Anterior cingulate cortex (tissue), 58 donors: ENCODE measurements at regions not wholly inside any gene's neighbourhood (a gene's known extent, or its start where the extent isn't known, plus 50 kb on each side); places are given as distances from the start of the nearest gene placed in this dataset.
"Not testable (repeated sequence)": the region's sequence is repeated elsewhere in the genome, so short reads cannot be mapped to it uniquely, and the experiment has no call there.

Experiments
- DNase-seq, 58 donors: peaks; one replicate each; lab custom pipeline; 2025; lab: John Stamatoyannopoulos, UW

DNA sequence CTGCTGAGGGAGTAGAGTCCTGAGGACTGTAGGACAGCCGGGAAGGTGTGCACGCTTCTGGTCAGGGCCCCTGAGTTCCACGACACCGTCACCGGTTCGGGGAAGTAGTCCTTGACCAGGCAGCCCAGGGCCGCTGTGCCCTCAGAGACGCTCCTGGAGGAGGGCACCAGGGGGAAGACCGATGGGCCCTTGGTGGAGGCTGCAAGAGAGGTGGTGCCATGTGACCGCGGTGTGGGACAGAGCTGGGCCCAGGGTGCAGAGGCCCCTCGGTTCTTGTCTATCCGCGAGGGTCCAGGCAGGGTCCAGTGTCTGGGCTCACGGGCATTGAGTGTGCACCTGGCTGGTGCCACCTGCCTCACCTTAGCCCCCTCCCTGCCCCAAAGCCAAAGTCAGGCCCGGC, 143.3 kb downstream of the TMEM121 start:
- DNase-seq, result not testable (repeated sequence)

GRCh38 chr14:105672450-105673200, 146.2 kb downstream of the TMEM121 start:
- not testable (repeated sequence) for DNase-seq

GRCh38 chr14:105675433-105675832, 149.1 kb downstream of the TMEM121 start:
- DNase-seq, result not testable (repeated sequence)

GRCh38 chr14:105675905-105676670, 149.7 kb downstream of the TMEM121 start:
- not testable (repeated sequence) for DNase-seq

- not testable (repeated sequence) for DNase-seq
These were observed 151.7 kb downstream of the TMEM121 start for GRCh38 chr14:105678057-105678456.

- DNase-seq, result not testable (repeated sequence)
These were observed 152.9 kb downstream of the TMEM121 start for GRCh38 chr14:105678996-105679958.

DNA sequence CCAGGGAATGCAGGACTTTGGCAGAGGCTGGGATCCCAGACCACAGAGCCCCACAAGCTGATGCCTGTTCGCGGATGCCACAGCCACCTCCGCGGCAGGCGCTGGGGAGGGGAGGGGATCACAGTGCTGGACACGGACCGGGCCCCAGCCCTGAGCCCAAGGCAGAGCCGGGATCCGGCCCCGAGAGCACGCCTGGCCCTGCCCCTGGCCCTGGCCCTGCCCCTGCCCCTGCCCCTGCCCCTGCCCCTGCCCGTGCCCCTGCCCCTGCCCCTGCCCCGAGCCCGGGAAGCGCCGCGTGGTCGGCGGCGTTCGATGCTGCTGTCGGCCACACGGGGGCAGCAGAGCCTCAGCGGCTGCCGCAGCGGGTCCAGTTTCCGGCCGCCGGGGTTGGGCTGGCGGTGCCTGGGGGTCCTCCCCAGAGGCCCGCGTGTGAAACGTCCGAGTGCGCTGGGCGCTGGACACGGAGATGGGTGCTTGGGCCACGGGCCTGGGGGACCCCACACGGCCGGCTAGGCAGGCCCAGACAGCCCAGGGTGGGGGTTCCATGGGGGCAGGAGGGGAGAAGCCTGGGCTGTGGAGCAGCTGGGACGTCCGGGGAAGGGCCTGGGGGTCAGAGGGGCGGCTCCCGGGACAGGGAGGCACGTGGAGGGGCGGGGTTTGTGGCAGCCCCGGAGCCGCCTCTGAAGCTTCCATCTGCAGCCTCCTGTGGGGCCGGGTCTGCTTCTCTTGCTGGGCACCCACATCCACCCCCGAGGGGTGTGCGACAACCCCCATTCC, 153.8 kb downstream of the TMEM121 start:
- DNase-seq, result not testable (repeated sequence)

GRCh38 chr14:105680736-105681098, 154.3 kb downstream of the TMEM121 start:
- not testable (repeated sequence) for DNase-seq

DNA sequence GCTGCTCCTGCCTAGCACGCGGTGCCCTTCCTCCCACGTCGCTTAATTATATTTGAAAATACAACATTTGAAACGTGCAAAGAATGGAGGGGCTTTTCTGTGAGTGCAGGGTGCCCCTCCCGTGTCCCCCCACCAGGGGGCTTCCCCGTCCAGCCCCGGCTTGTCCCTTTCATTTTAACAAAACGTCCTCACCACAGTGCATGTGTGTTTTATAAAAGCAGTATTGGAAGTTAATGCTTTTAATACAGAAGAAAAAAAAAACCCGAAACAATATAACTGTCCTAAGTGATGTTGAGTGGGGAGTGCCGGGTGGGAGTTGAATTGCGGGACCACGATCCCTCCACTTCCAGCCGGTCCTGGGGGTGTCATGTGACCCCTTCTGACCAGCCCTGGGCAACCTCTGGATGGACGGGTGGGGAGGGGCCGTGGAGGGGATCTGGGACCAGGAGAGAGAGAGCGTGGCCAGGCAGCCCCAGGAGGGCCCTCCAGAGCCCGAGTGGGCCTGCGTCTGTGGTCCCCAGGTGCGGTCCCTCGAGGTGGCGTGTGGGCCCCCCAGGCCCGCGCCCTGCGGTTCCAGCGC, 155.3 kb downstream of the TMEM121 start:
- not testable (repeated sequence) for DNase-seq

GRCh38 chr14:105682442-105682841, 156.1 kb downstream of the TMEM121 start:
- DNase-seq, result not testable (repeated sequence)

DNA sequence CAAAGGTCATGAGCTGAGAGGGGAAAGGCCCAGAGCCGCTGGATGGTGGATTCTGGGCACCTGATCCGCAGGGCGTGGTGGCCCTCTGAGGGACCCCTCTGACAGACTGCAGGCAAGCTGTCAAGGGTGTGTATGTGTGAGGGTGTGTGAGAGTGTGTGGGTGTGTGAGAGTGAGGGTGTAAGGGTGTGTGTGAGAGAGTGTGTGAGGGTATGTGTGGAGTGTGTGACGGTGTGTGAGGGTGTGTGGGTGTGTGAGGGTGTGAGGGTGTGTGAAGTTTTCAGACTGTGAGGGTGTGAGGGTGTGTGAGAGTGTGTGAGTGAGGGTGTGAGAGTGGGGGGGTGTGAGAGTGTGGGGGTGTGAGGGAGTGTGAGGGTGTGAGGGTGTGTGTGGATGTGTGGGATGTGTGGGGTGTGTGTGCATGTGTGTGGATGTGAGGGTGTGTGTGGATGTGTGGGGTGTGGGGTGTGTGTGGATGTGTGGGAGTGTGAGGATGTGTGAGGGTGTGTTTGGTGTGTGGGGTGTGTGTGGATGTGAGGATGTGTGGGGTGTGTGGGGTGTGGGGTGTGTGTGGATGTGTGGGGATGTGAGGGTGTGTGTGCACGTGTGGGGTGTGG, 156.7 kb downstream of the TMEM121 start:
- no peak for DNase-seq

- DNase-seq, result not testable (repeated sequence)
These were observed 157.7 kb downstream of the TMEM121 start for GRCh38 chr14:105684056-105684455.

- not testable (repeated sequence) for DNase-seq
These were observed 158.2 kb downstream of the TMEM121 start for GRCh38 chr14:105684597-105684996.

- no peak for DNase-seq
These were observed 158.6 kb downstream of the TMEM121 start for GRCh38 chr14:105685003-105685402.

DNA sequence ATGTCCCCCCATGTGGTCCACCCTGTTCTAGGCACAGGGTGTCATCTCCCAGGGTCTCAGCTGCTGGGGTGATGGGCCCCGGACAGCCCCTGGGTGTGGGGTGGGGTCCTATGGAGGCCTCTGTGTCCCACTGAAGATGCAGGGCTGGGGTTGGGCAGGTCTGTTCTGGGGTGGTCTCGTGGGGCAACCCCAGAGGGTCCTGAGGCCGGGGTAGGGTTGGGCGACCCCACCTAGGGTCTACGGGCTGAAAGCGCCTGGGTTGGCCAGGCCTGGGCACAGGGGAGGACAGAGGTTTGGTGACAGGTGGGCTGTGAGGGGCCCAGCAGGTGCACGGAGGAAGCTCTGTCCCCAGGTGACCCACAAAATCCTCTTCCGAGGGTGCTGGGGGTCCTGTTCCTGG, 159.2 kb downstream of the TMEM121 start:
- DNase-seq, result not testable (repeated sequence)

DNA sequence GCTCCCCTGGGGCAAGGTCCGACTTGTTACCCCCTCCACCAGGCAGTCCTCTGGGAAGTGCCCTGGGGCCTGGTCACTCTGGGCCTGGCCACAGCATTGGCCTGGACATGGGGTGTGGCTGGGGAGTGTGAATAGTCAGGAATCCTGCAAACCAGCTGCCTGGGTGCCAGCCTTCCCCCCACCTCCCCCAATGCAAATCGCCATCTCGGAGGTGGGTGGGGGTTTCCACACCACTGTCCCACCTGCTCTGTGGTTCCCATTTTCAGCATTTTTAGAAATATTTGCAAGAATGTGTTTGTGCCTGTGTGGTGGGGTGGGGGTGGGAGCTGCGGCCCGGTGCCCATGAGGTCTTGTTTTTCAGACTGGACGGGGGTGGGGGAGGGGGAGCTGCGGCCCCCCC, 159.7 kb downstream of the TMEM121 start:
- DNase-seq, result not testable (repeated sequence)

- not testable (repeated sequence) for DNase-seq
These were observed 160.2 kb downstream of the TMEM121 start for GRCh38 chr14:105686462-105687170.
